HG02981 (cell line): ENCODE measurements at regions not wholly inside any gene's neighbourhood (a gene's known extent, or its start where the extent isn't known, plus 50 kb on each side); places are given as distances from the start of the nearest gene placed in this dataset.
"Not testable (repeated sequence)": the region's sequence is repeated elsewhere in the genome, so short reads cannot be mapped to it uniquely, and the experiment has no call there.

Experiments used
- ATAC-seq: cut with Tn5 transposase; IDR thresholded peaks from one replicate; pipeline ENCODE4 v1.9.1; 2021; ENCODE audit warnings: mild to moderate bottlenecking, moderate library complexity; ENCODE audit not compliant: unreplicated experiment

DNA sequence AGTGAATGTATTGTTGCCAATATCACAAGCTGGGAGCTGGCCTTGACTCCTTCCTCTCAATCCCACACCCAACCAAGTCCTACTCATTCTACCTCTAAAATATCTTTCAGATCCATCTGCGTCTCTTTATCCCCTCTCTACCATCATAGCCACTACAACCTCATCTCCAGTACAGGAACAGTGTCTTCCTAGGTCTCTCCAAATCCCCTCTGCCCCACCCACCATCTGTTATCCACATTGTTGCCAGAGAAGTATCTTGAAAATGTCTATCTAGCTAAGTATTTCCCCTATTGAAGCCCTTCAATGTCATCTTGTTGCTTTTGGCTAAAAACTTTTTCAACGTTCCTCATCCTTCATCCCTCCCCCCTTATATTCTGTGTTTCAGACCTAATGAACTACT, 244.7 kb downstream of the C12orf75 start:
- no peak for ATAC-seq

DNA sequence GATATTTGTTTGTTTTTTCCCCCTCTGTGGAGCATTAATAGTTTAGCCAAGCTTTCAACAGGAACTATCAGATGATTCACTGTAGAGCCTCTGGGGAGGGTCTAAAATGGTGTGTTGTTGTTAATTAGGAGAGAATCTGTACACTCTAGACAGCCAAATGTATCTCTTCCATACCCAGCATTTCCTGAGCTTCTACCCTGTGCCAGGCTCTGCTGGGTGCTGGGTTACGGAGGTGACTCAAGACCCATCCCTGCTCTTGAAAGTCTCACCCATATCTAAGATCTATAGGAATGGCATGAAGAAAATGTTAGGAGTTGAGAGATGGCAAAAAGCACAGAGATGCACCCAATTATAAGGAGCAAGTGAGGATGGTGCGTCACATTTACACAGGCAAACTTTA, 245.8 kb downstream of the C12orf75 start:
- no peak for ATAC-seq

DNA sequence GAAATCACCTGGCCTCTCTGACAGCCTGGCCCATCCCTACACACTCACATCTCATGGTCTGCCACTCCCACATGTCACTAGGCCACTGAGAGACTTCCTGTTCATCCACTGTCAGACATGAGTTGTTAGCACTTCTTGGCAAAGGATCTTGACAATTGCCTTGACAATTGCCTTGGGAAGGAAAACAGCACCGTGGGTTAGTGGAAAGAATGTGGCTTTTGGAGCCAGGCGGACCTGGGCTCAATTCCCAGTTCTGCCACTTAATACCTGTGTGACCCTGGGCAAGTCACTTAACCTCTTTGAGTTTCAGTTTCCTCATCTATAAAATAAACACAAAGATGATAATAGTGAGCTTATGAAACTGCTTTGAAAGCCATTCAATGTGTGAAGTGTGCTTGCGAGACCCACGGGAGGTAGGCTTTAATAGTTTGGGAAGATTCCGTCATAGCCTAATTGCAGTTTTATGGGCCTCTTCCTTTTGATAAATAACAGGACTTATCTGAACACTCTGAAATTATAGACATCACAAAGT, 250.4 kb downstream of the C12orf75 start:
- no peak for ATAC-seq

GRCh38 chr12:105581420-105581819, 250.9 kb downstream of the C12orf75 start:
- no peak for ATAC-seq

- ATAC-seq, result no peak
These were observed 254.6 kb downstream of the C12orf75 start for GRCh38 chr12:105585107-105585506.

DNA sequence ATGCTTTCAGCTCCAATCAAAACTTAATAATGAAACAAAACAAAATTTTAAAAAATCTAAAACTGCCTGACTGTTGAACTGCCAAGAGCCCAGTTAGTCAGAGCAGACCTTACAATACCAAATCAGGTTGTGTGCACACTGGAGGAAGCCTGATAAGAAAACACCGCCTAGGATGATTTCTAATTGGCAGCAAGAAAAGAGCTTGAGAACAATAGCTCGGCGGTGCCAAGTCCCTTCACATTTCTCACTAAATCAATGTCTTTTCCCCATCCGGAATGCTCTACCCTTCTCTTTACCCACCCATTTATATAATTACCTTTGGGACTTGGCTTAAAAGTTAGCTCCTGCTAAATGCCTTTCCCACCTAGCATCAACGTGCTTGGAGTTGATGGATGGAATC, 256.7 kb downstream of the C12orf75 start:
- ATAC-seq, result no peak

DNA sequence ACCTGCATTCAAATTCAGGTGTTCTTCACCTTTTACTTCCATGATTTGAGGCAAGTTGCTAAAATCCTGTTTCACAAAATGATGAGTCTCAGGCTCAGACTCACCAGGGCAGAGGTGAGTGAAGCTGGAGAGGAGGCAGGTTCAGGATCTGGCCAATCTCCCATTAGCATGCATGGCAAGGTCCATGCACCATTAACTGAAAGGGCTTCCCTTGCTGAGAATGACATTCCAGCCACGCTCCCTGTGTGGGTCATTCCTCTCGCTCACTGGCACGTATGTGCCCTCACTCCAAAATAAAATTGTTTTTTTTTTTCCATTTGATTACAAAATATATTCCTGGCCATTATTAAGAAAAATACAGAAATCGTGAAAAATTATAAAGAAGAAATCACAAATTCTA, 257.6 kb downstream of the C12orf75 start:
- no peak for ATAC-seq

DNA sequence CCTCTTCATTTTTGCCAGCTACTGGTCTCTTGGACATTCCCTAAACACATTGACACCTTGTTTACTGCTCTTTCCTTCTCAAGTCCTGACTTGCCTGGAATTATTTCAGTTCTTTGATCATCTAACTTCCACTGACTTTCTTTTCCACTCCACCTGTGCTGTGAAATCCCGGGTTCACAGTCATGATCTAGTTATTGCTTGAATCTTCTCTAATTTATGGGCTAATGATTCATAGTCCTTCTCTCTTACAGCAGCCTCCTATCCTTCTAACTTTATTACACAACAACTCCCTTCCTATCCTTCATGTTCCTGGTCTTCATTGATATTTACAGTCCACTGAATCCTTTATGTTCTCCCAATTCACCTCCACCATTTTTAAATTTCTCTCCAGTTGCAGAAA, 260.1 kb downstream of the C12orf75 start:
- no peak for ATAC-seq

- ATAC-seq, result no peak
These were observed 264.9 kb downstream of the C12orf75 start for GRCh38 chr12:105595440-105595839.

DNA sequence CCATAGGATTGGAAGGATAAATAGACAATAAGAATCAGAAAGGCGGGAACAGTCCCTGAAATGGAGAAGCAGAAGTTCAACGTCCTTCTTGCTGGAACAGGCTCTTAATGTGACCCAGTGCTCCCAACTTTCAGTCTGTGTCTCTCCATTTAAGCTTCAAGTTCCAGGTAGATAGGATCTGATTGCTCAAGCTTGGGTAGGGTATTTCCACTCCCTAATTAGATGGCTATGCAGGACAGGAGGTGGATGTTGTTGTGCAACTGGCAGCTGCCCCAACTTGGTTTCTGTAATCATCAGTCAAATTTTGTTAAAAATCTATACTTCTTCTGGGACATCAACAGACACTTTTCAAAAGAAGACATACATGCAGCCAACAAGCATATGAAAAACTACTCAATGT, 266.2 kb downstream of the C12orf75 start:
- no peak for ATAC-seq

DNA sequence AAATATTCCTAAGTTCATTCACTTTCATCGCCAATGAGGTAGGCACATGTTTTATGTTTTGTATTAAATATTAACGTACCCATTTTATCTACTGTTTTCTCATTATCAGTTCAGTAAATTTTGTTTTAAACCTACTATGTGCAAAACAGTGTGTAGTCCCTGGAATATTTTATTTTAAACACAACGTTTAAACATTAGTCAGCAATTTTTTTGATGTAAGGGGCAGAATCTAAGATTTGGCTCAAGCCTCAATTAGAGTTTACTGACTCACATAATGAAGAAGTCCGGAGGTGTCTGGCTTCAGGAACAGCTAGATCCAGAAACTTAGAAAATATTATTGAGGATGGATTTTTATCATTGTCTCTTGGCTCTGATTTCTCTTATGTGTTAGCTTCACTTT, 267.5 kb downstream of the C12orf75 start:
- ATAC-seq, result no peak

DNA sequence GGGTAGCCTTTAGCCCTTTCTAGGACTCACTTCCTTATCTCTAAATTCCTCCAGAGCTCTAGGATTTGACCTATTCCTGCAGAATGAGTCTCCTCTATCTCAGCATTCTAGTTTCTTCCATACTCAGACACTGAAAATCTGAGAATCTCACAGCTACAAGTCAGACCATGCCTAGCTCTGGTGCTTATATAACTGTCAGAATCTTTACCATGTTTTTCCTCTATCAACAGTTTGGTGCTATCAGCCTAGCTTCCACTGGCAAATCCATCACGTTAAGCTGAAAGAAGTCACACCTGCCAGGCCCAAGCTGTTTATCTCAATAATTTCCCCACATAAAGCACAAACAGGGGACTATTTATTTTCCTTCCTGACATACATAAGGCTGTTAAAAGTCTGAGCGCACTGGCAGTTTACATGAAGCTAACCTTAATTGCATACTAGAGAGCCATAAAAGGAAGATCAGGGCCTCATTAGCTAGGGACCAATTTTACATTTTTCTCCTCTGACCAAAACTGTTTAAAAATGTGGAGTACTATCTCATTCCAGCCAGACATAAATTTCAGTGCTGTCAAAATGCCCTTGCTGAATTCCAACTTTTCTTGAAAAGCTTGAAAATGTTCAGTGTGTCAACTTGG, 270.5 kb downstream of the C12orf75 start:
- no peak for ATAC-seq

DNA sequence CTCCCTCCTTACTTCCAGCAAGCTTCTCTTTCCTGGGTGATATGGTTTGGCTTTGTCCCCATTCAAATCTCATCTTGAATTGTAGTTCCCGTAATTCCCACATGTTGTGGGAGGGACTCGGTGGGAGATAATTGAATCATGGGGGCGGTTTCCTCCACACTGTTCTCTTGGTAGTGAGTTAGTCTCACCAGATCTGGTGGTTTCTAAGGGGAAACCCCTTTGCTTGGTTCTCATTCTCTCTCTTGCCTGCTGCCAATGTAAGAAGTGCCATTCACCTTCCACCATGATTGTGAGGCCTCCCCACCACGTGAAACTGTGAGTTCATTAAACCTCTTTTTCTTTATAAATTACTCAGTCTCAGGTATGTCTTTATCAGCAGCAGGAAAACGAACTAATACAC, 271.8 kb downstream of the C12orf75 start:
- ATAC-seq, result not testable (repeated sequence)

GRCh38 chr12:105604281-105604680, 273.8 kb downstream of the C12orf75 start:
- ATAC-seq, result not testable (repeated sequence)

DNA sequence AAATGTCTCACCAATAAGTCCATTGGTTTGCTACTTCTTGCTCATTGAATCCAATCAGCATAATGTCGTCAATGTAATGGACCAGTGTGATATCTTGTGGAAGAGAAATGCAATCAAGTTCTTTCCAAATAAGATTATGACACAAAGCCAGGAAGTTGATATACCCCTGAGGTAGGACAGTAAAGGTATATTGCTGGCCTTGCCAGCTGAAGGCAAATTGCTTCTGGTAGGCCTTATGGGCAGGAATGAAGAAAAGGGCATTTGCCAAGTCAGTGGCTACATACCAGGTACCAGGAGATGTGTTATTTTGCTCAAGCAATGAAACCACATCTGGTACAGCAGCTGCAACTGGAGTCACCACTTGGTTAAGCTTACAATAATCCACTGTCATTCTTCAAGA, 276.1 kb downstream of the C12orf75 start:
- not testable (repeated sequence) for ATAC-seq

DNA sequence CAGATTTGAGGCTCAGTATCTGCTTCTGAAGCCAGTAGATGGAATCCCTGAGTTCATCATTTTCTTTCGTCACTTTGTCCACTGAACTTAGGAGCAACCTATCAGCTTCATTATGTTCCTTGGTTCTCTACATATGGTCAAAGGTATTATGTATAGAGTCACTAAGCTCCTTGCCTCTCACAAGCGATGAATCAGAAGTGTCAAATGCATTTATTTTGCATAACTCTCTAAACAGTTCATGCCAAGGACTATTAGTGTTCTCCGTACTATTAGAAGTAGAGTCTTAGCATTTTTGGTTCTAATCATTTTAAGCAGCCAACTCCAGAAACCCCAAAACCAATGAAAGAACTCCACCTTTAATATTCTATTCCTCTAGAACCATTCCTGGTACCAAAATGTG, 278.5 kb downstream of the C12orf75 start:
- not testable (repeated sequence) for ATAC-seq

- no peak for ATAC-seq
These were observed 280.0 kb downstream of the C12orf75 start for GRCh38 chr12:105610459-105610858.

DNA sequence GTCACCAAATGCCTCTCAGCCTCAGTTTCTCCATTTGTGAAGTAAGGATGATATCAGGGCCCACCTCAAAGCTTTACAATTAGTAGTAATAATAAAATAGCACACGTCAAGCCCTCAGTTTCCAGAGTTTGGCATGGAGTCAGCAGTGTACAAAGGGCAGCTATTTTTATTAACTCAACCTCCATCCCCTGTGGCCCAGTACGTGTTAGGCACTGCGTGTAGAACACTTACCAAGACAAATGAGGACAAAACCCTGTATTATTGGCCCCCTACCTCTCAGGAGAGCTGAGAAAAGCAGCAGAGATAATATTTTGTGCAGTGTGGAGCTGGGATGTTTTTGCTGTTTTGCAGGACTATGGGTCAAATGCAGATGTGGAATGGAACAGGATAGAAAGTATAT, 280.8 kb downstream of the C12orf75 start:
- ATAC-seq, result no peak

- no peak for ATAC-seq
These were observed 282.8 kb downstream of the C12orf75 start for GRCh38 chr12:105613269-105613668.

DNA sequence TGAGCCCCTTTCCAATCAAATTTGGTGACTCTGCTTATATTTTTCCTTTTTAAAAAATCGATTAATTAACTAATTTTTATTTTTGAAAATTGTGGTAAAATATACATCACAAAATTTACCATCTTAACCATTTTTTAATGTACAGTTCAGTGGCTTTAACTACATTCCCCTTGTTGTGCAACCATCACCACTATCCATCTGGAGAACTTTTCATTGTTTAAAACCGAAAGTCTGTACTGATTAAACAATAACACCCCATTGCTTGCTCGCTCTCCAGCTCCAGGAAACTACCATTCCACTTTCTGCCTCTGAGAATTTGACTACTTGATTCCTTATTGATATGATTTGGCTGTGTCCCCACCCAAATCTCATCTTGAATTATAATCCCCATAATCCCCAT, 283.4 kb downstream of the C12orf75 start:
- no peak for ATAC-seq

DNA sequence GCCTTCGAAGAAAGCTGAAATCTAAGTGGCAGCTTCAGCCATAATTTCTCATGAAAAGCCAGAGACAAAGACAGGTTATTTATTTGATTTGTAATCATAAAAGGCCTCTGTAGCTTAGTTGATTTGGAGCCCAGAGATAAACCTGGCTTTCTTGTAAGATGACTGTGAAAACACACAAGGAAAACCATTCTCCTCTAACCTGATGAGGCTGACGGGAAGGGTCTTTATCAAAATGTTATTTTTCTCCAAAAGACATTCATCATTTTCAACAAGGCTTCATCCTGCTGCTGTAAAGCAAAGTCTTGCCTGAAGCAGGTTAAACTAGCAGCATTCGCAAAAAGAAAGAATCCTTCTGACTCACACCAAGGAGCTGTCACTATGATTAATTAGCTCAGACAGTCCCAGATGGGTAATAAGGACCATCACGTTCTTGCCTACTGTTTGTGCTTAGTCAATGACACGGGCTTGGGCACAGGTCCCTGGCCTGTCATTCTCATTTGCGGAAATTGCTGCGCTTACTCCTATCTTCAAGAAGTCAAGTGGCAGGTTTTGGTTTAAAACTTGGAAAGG, 286.6 kb downstream of the C12orf75 start:
- ATAC-seq, result no peak

- no peak for ATAC-seq
These were observed 291.7 kb downstream of the C12orf75 start for GRCh38 chr12:105622220-105622619.
